Breast epithelium (tissue), 4 donors: ENCODE measurements at regions not wholly inside any gene's neighbourhood (a gene's known extent, or its start where the extent isn't known, plus 50 kb on each side); places are given as distances from the start of the nearest gene placed in this dataset.

Experiments used
- DNase-seq, 2 donors: peaks; one replicate each; pipeline ENCODE4 v3.0.0-alpha.2; 2019; ENCODE audit warnings: low spot score in 2 of 2
- H3K27ac ChIP-seq, 2 donors: fragments of 200-600 bp; sonication (generic) in 1 of 2; one replicate each; pipeline ENCODE4 v1.5.1; 2016 to 2019; ENCODE audit warnings: mild to moderate bottlenecking in 1 of 2
- H3K27me3 ChIP-seq, 2 donors: fragments of 200-600 bp; sonication (generic) in 1 of 2; one replicate each; pipeline versions ENCODE4 v1.5.1 to v1.6.0; 2017 to 2019; ENCODE audit warnings: control low read depth in 1 of 2, mild to moderate bottlenecking in 1 of 2
- H3K36me3 ChIP-seq: fragments of 200-600 bp; one replicate; pipeline ENCODE4 v1.5.1; 2019
- H3K4me1 ChIP-seq, 2 donors: fragments of 200-600 bp; sonication (generic); one replicate each; pipeline ENCODE4 v1.5.1; 2016 to 2019; ENCODE audit warnings: control low read depth in 1 of 2
- H3K4me3 ChIP-seq, 3 donors: fragments of 200-600 bp; sonication (generic); 1 replicate in 2 of 3; 2 replicates in 1 of 3; pipeline ENCODE4 v1.5.1; 2016 to 2019; ENCODE audit warnings: mild to moderate bottlenecking in 3 of 3, moderate library complexity in 2 of 3
- H3K9me3 ChIP-seq, 2 donors: fragments of 200-600 bp; sonication (generic) in 1 of 2; one replicate each; pipeline ENCODE4 v1.5.1; 2016 to 2019; ENCODE audit warnings: control low read depth in 1 of 2
- CTCF ChIP-seq, 3 donors: fragments of 450-650 bp; IDR thresholded peaks; one replicate each; pipeline ENCODE4 v1.5.1; 2016 to 2017; ENCODE audit warnings: antibody characterized with exemption in 3 of 3, mild to moderate bottlenecking in 3 of 3, moderate library complexity in 3 of 3
- POLR2A ChIP-seq: fragments of 450-650 bp; IDR thresholded peaks from one replicate; pipeline ENCODE4 v1.6.1; 2016; ENCODE audit warnings: antibody characterized with exemption, mild to moderate bottlenecking, moderate library complexity
- POLR2AphosphoS5 ChIP-seq, 3 donors: sonication (generic); formaldehyde crosslinking; IDR thresholded peaks; one replicate each; pipeline ENCODE4 v1.6.1; 2017; ENCODE audit warnings: antibody characterized with exemption in 3 of 3
- intact Hi-C: fragments of 100-400 bp; cut with DNase I; formaldehyde crosslinking; loops from one replicate; pipeline ENCODE4 v1.15.1; 2023; ENCODE audit warnings: low total_unique reads

- TF ChIP-seq POLR2AphosphoS5 (IDR thresholded peaks at IDR 0.05): no peak
- TF ChIP-seq CTCF (IDR thresholded peaks at IDR 0.05): no peak
- TF ChIP-seq POLR2A: no peak
- no peaks in the 10 kb centered on the region for H3K9me3 ChIP-seq
- no peak overlapping the region for H3K27ac ChIP-seq
- H3K27me3 ChIP-seq: no peaks in the 10 kb centered on the region
- H3K4me1 ChIP-seq: no peaks in the 10 kb centered on the region
- no peak overlapping the region for H3K4me3 ChIP-seq
- intact Hi-C loops: no loop called here
- no peak for DNase-seq
- H3K36me3 ChIP-seq: no peaks in the 10 kb centered on the region
Measured at GRCh38 chr1:4152266-4152665, 252.2 kb upstream of the C1orf174 start.

DNA sequence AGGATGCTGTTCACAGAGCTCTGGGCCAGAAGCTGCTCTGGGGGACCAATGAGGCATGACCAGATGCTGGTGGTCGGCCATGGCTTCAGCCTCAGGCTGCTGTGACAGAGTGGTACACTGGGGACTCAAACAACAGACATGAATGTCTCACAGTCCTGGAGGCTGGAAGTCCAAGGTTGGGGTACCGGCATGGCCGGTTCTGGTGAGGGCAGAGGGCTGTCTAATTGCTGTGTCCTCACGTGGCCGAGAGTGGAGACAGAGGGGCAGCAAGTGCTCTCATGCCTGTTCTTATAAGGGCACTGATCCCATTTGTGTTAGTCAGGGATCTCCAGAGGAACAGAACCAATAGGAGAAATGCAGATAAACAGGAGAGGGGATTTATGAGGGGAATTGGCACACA lies 253.5 kb upstream of the C1orf174 start:
- Histone ChIP-seq H3K27me3 (no peaks in the 10 kb centered on the region), H3K36me3 (no peaks in the 10 kb centered on the region), H3K9me3 (no peaks in the 10 kb centered on the region), H3K27ac (no peak overlapping the region), H3K4me3 (no peak overlapping the region), H3K4me1 (no peaks in the 10 kb centered on the region)
- TF ChIP-seq POLR2A (no peak), CTCF (IDR thresholded peaks at IDR 0.05) (no peak), POLR2AphosphoS5 (IDR thresholded peaks at IDR 0.05) (no peak)
- intact Hi-C loops: no loop called here
- no peak for DNase-seq

DNA sequence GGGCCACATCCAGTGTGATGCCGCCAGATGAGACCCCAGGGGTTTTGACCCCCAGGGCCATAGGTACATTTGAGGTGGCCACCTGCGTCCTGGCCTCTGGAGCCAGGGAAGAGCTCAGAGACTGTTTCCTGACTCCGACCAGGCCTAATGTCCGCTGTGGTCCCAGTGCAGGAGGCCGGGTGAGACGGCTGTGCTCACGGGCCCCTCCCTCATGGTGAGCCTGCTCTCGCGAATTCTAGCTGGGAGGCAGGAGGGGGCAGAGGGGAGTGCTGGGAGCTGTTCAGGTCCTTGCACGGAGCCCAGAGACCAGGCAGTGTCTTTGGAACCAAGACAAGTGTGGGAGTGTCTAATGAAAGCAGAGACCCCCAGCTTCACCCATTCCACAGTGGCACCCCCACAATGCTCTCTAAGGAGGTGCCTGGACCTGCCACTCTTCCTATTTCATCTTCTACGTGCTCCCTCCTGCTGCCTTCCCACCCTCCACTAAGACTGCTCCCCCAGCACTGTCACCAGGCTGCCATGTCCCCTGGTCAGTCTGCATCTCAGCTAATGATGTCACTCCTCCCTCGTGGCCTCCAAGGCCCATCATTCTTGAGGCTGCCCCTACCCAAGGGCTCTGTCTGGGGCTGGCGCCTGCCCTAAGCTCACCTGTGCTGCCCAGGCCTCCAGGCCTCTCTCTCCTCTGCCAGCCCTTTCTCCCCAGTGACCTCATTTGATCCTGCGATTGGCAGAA lies 256.3 kb upstream of the C1orf174 start:
- H3K27ac ChIP-seq: no peak overlapping the region
- H3K36me3 ChIP-seq: no peaks in the 10 kb centered on the region
- H3K4me1 ChIP-seq: no peaks in the 10 kb centered on the region
- TF ChIP-seq CTCF (IDR thresholded peaks at IDR 0.05) (no peak), POLR2AphosphoS5 (IDR thresholded peaks at IDR 0.05) (no peak)
- H3K9me3 ChIP-seq: no peaks in the 10 kb centered on the region
- no peak for DNase-seq
- intact Hi-C loops: no loop called here
- H3K4me3 ChIP-seq: no peak overlapping the region
- no peaks in the 10 kb centered on the region for H3K27me3 ChIP-seq

DNA sequence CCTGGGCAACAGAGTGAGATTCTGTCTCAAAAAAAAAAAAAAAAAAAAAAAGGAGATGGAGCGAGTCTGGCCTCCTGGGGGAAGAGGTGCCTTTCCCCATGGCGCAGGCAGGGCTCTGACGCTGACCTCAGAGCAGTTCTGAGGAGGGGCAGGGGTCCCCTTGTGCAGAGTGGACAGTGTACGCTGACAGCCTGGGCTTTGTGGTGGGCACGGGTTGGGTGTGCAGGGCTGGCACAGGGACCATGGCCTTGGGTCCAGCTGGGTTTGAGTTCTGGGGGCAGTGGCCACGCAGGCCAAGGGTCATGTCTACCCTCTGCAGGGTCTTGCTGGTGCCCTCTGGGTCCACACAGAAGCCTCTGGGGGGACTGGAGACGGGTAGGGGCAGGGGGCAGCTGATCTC lies 260.1 kb upstream of the C1orf174 start:
- no peak overlapping the region for H3K4me3 ChIP-seq
- intact Hi-C loops: no loop called here
- peaks cover 0 to 16% of the 10 kb centered on the region in 2 donors for H3K27me3 ChIP-seq

More for the DNA sequence above, 260.1 kb upstream of the C1orf174 start:
- Histone ChIP-seq H3K4me1 (no peaks in the 10 kb centered on the region), H3K36me3 (no peaks in the 10 kb centered on the region), H3K27ac (no peak overlapping the region), H3K9me3 (no peaks in the 10 kb centered on the region)
- no peak for TF ChIP-seq POLR2A
- no peak for TF ChIP-seq CTCF (IDR thresholded peaks at IDR 0.05)
- no peak for TF ChIP-seq POLR2AphosphoS5 (IDR thresholded peaks at IDR 0.05)
- DNase-seq: no peak
